Loucy (cell line): ENCODE measurements at regions not wholly inside any gene's neighbourhood (a gene's known extent, or its start where the extent isn't known, plus 50 kb on each side); places are given as distances from the start of the nearest gene placed in this dataset.

ENCODE experiments used
- EZH2phosphoT487 ChIP-seq: fragments of 200-600 bp; IDR thresholded peaks from 2 replicates; pipeline ENCODE4 v1.6.1; 2018; ENCODE audit warnings: antibody characterized with exemption, mild to moderate bottlenecking, moderate library complexity, borderline replicate concordance
- TF ChIP-seq, protein P1 (sequence below): fragments of 200-600 bp; sonication (generic); conservative IDR thresholded peaks from 2 replicates; pipeline ENCODE4 v1.5.1; 2014; ENCODE audit warnings: mild to moderate bottlenecking, antibody characterized with exemption, low read length

DNA sequence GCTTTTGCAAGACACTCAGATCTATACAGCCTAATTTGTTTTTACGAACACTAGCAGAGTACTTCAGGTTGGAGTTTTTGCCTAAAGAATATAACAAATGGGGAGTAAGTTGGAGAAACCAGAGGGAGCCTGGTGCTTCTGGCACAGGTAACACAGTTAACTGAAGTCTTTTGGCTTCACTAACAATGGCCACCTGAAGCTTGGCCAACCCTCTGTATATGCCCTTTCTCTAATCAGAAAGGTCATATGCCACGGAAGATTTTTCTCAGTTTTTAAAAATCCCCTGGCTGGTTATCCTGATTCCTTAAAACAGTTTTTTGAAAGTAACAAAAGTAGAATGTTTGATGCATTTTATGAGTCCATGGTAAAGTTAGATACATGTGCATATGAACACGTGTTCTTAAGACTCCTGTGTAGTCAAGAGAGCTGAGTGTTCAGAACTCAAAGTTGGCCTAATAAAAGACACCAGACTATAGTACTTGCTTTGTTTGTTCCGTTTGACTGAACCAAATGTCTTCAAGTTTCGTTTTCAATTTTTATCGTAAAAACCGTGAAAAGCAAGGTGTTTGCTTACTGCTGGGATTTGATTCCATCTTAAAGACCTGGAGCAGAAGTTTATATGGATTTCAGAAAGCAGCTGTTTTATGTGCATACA is 137.5 kb downstream of the KCNRG start:
- TF ChIP-seq, protein P1, sequence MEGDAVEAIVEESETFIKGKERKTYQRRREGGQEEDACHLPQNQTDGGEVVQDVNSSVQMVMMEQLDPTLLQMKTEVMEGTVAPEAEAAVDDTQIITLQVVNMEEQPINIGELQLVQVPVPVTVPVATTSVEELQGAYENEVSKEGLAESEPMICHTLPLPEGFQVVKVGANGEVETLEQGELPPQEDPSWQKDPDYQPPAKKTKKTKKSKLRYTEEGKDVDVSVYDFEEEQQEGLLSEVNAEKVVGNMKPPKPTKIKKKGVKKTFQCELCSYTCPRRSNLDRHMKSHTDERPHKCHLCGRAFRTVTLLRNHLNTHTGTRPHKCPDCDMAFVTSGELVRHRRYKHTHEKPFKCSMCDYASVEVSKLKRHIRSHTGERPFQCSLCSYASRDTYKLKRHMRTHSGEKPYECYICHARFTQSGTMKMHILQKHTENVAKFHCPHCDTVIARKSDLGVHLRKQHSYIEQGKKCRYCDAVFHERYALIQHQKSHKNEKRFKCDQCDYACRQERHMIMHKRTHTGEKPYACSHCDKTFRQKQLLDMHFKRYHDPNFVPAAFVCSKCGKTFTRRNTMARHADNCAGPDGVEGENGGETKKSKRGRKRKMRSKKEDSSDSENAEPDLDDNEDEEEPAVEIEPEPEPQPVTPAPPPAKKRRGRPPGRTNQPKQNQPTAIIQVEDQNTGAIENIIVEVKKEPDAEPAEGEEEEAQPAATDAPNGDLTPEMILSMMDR = no peak
- no peak for TF ChIP-seq EZH2phosphoT487
